Epithelial cell of prostate (primary cell): ENCODE measurements at regions not wholly inside any gene's neighbourhood (a gene's known extent, or its start where the extent isn't known, plus 50 kb on each side); places are given as distances from the start of the nearest gene placed in this dataset.

ENCODE experiments used
- DNase-seq: peaks from one replicate; pipeline ENCODE4 v3.0.0-alpha.2; 2011; ENCODE audit warnings: low read depth, low spot score
- H3K27ac ChIP-seq: fragments of 450-650 bp; 2 replicates; pipeline ENCODE4 v1.5.1; 2017; ENCODE audit warnings: mild to moderate bottlenecking

- no peak for DNase-seq
- H3K27ac ChIP-seq, result no peak overlapping the region
These were observed 56.1 kb upstream of the HSPA9 start for GRCh38 chr5:138631096-138631928.

- DNase-seq, result no peak
- H3K27ac ChIP-seq, result no peak overlapping the region
These were observed 54.2 kb upstream of the HSPA9 start for GRCh38 chr5:138629392-138629791.

- no peak overlapping the region for H3K27ac ChIP-seq
- no peak for DNase-seq
These were observed 51.2 kb upstream of the HSPA9 start for GRCh38 chr5:138626333-138626944.

- no peak for DNase-seq
- H3K27ac ChIP-seq, result no peak overlapping the region
These were observed 49.9 kb upstream of the HSPA9 start for GRCh38 chr5:138625134-138625533.
